Hepatocyte (in vitro differentiated cells): ENCODE measurements at regions not wholly inside any gene's neighbourhood (a gene's known extent, or its start where the extent isn't known, plus 50 kb on each side); places are given as distances from the start of the nearest gene placed in this dataset.
A peak's percentile ranks its signal among the peaks of the same experiment; 100 is the strongest.

ENCODE experiments used
- DNase-seq: peaks from one replicate; pipeline ENCODE4 v3.0.0-alpha.2; 2016; ENCODE audit warnings: low spot score
- H2AFZ ChIP-seq: fragments of 200-600 bp; sonication (generic); 2 replicates; pipeline ENCODE4 v1.6.0; 2016; ENCODE audit warnings: antibody characterized with exemption, mild to moderate bottlenecking
- H3K27ac ChIP-seq: fragments of 200-600 bp; sonication (generic); 2 replicates; pipeline ENCODE4 v1.5.1; 2016; ENCODE audit warnings: mild to moderate bottlenecking
- H3K27me3 ChIP-seq: fragments of 200-600 bp; sonication (generic); 2 replicates; pipeline ENCODE4 v1.6.1; 2016
- H3K36me3 ChIP-seq: fragments of 200-600 bp; sonication (generic); replicated peaks from 2 replicates; pipeline ENCODE4 v1.5.1; 2016; ENCODE audit warnings: low read depth; ENCODE audit not compliant: insufficient read depth
- H3K4me1 ChIP-seq: fragments of 200-600 bp; sonication (generic); 2 replicates; pipeline ENCODE4 v1.5.1; 2016; ENCODE audit warnings: mild to moderate bottlenecking, moderate library complexity; ENCODE audit not compliant: insufficient read depth
- H3K4me2 ChIP-seq: fragments of 200-600 bp; sonication (generic); 2 replicates; pipeline ENCODE4 v1.6.0; 2016
- H3K4me3 ChIP-seq: fragments of 200-600 bp; sonication (generic); 2 replicates; pipeline ENCODE4 v1.5.1; 2016; ENCODE audit warnings: mild to moderate bottlenecking
- H3K79me2 ChIP-seq: fragments of 200-600 bp; sonication (generic); 2 replicates; pipeline ENCODE4 v1.6.0; 2017; ENCODE audit warnings: mild to moderate bottlenecking
- H3K9me2 ChIP-seq: fragments of 200-600 bp; sonication (generic); replicated peaks from 2 replicates; pipeline ENCODE4 v1.6.0; 2017; ENCODE audit warnings: mild to moderate bottlenecking; ENCODE audit not compliant: insufficient read depth
- H3K9me3 ChIP-seq: fragments of 200-600 bp; sonication (generic); 2 replicates; pipeline ENCODE4 v1.5.1; 2016; ENCODE audit warnings: low read depth, mild to moderate bottlenecking
- H4K20me1 ChIP-seq: fragments of 200-600 bp; sonication (generic); 2 replicates; pipeline ENCODE4 v1.6.0; 2016; ENCODE audit warnings: mild to moderate bottlenecking; ENCODE audit not compliant: insufficient read depth, poor library complexity, severe bottlenecking
- EZH2 ChIP-seq: fragments of 200-600 bp; sonication (generic); IDR thresholded peaks from 2 replicates; pipeline ENCODE4 v1.6.1; 2016; ENCODE audit warnings: antibody characterized with exemption, mild to moderate bottlenecking, borderline replicate concordance
- EZH2phosphoT487 ChIP-seq: fragments of 200-600 bp; sonication (generic); IDR thresholded peaks from one replicate; pipeline ENCODE4 v1.6.1; 2018; ENCODE audit warnings: antibody characterized with exemption, mild to moderate bottlenecking, low read depth, moderate library complexity; ENCODE audit not compliant: unreplicated experiment, severe bottlenecking
- WGBS: methylation state at CpG from one replicate; pipeline ENCODE4 v1.1.6; 2016; ENCODE audit warnings: low lambda C conversion rate; ENCODE audit errors: missing lambda C conversion rate; 5-methylcytosine and 5-hydroxymethylcytosine counted together
- TF ChIP-seq, protein P1 (sequence below): fragments of 200-600 bp; sonication (generic); IDR thresholded peaks from 2 replicates; pipeline ENCODE4 v1.5.1; 2016; ENCODE audit warnings: antibody characterized with exemption, mild to moderate bottlenecking; ENCODE audit not compliant: poor library complexity

GRCh38 chr6:85747666-85748065 lies 105.0 kb upstream of the SYNCRIP start:
- DNase-seq = peak; percentile 22
- Histone ChIP-seq H3K4me2 (no peak overlapping the region), H3K27ac (peak overlapping the region; percentile 21)

GRCh38 chr6:85747093-85747492 lies 104.4 kb upstream of the SYNCRIP start:
- H4K20me1 ChIP-seq = no peaks in the 10 kb centered on the region
- no peak overlapping the region for H3K4me2 ChIP-seq
- no peak for DNase-seq
- H3K36me3 ChIP-seq = no peaks in the 10 kb centered on the region
- H3K4me1 ChIP-seq = peaks cover 9% of the 10 kb centered on the region
- no peak overlapping the region for H3K27ac ChIP-seq
- no peak overlapping the region for H3K4me3 ChIP-seq
- no peak overlapping the region for H2AFZ ChIP-seq
- TF ChIP-seq EZH2 (no peak), EZH2phosphoT487 (no peak)
- TF ChIP-seq, protein P1, sequence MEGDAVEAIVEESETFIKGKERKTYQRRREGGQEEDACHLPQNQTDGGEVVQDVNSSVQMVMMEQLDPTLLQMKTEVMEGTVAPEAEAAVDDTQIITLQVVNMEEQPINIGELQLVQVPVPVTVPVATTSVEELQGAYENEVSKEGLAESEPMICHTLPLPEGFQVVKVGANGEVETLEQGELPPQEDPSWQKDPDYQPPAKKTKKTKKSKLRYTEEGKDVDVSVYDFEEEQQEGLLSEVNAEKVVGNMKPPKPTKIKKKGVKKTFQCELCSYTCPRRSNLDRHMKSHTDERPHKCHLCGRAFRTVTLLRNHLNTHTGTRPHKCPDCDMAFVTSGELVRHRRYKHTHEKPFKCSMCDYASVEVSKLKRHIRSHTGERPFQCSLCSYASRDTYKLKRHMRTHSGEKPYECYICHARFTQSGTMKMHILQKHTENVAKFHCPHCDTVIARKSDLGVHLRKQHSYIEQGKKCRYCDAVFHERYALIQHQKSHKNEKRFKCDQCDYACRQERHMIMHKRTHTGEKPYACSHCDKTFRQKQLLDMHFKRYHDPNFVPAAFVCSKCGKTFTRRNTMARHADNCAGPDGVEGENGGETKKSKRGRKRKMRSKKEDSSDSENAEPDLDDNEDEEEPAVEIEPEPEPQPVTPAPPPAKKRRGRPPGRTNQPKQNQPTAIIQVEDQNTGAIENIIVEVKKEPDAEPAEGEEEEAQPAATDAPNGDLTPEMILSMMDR = no peak
- H3K27me3 ChIP-seq = no peaks in the 10 kb centered on the region
- H3K79me2 ChIP-seq = no peaks in the 10 kb centered on the region
- no peaks in the 10 kb centered on the region for H3K9me3 ChIP-seq
- no peaks in the 10 kb centered on the region for H3K9me2 ChIP-seq

More at GRCh38 chr6:85747666-85748065, 105.0 kb upstream of the SYNCRIP start:
- Histone ChIP-seq H3K4me1 (peaks cover 9% of the 10 kb centered on the region), H3K9me3 (no peaks in the 10 kb centered on the region), H3K4me3 (no peak overlapping the region), H3K79me2 (no peaks in the 10 kb centered on the region), H3K9me2 (no peaks in the 10 kb centered on the region), H3K36me3 (no peaks in the 10 kb centered on the region), H4K20me1 (no peaks in the 10 kb centered on the region), H3K27me3 (no peaks in the 10 kb centered on the region), H2AFZ (no peak overlapping the region)
- WGBS = 55% methylated on average over 1 of the region's 1 CpG
- TF ChIP-seq EZH2 (no peak), EZH2phosphoT487 (no peak)
- TF ChIP-seq, protein P1 = no peak

GRCh38 chr6:85744433-85744970 lies 101.8 kb upstream of the SYNCRIP start:
- no peak overlapping the region for H3K4me2 ChIP-seq
- no peaks in the 10 kb centered on the region for H4K20me1 ChIP-seq
- no peak overlapping the region for H3K27ac ChIP-seq
- no peak overlapping the region for H2AFZ ChIP-seq
- 86% methylated on average over 4 of the region's 4 CpGs for WGBS
- H3K36me3 ChIP-seq = no peaks in the 10 kb centered on the region
- no peak overlapping the region for H3K4me3 ChIP-seq
- DNase-seq = no peak
- H3K9me3 ChIP-seq = no peaks in the 10 kb centered on the region
- H3K79me2 ChIP-seq = no peaks in the 10 kb centered on the region
- H3K4me1 ChIP-seq = peaks cover 9% of the 10 kb centered on the region
- no peaks in the 10 kb centered on the region for H3K27me3 ChIP-seq
- no peaks in the 10 kb centered on the region for H3K9me2 ChIP-seq
- TF ChIP-seq EZH2phosphoT487 = no peak

DNA sequence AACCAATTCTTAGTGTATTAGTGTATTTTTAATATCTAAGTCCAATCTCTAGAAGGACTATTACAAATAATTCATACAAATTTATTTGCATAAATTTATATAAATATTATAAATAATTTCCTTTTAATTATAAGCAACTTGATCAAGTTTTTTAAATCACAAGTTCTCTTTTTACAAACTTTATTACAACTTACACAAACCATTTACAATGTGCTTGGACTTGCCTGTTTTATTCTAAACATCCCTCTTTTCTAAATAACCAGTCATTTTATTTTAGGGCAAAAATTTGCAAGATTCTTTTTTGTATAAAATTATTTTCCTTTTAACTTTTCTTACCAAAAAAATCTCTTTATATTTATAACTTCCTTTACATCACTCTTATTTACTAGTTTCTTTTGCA lies 83.5 kb upstream of the SYNCRIP start:
- H3K9me2 ChIP-seq = no peaks in the 10 kb centered on the region
- no peak overlapping the region for H3K27ac ChIP-seq
- H2AFZ ChIP-seq = no peak overlapping the region
- TF ChIP-seq EZH2 = no peak
- TF ChIP-seq, protein P1 = no peak
- TF ChIP-seq EZH2phosphoT487 = no peak
- no peak overlapping the region for H3K4me2 ChIP-seq
- H3K27me3 ChIP-seq = no peaks in the 10 kb centered on the region
- H3K4me1 ChIP-seq = no peaks in the 10 kb centered on the region
- H3K36me3 ChIP-seq = no peaks in the 10 kb centered on the region
- DNase-seq = no peak
- H3K4me3 ChIP-seq = no peak overlapping the region
- H3K79me2 ChIP-seq = no peaks in the 10 kb centered on the region
- peaks cover 3% of the 10 kb centered on the region for H3K9me3 ChIP-seq
- no peaks in the 10 kb centered on the region for H4K20me1 ChIP-seq
